B cell (primary cell): ENCODE measurements at regions not wholly inside any gene's neighbourhood (a gene's known extent, or its start where the extent isn't known, plus 50 kb on each side); places are given as distances from the start of the nearest gene placed in this dataset.

Experiments used
- CTCF ChIP-seq: fragments of 200-600 bp; IDR thresholded peaks from one replicate; pipeline ENCODE4 v1.8.0; 2022; ENCODE audit warnings: antibody characterized with exemption, mild to moderate bottlenecking
- EZH2 ChIP-seq: IDR thresholded peaks from 2 replicates; pipeline ENCODE4 v1.6.1; 2012; ENCODE audit warnings: borderline replicate concordance, low read depth, mild to moderate bottlenecking, moderate library complexity, low read length; ENCODE audit not compliant: insufficient read depth, poor library complexity, severe bottlenecking

- TF ChIP-seq CTCF, result no peak
- no peak for TF ChIP-seq EZH2
Measured at GRCh38 chr20:1784586-1784985, 110.6 kb upstream of the SIRPA start.
